ENCODE measurements at regions not wholly inside any gene's neighbourhood (a gene's known extent, or its start where the extent isn't known, plus 50 kb on each side); places are given as distances from the start of the nearest gene placed in this dataset.
A peak's percentile ranks its signal among the peaks of the same experiment; 100 is the strongest.

- peaks cover 1% of the 10 kb centered on the region for H3K27me3 Mint-ChIP-seq
- H3K4me3 Mint-ChIP-seq, result no peak overlapping the region
- no peaks in the 10 kb centered on the region for H3K4me1 Mint-ChIP-seq
- H3K9me3 Mint-ChIP-seq, result peaks cover 0 to 10% (median 4%) of the 10 kb centered on the region in 3 donors
- peaks cover 2% of the 10 kb centered on the region for H3K36me3 Mint-ChIP-seq
- H3K27ac Mint-ChIP-seq, result peak overlapping the region in 1 of 3 donors; percentile 3
Observed at GRCh38 chr2:147061269-147061668, 783.6 kb upstream of the ACVR2A start.

GRCh38 chr2:147057892-147058490, 786.8 kb upstream of the ACVR2A start:
- Mint-ChIP-seq H3K27ac (no peak overlapping the region), H3K4me1 (no peaks in the 10 kb centered on the region), H3K9me3 (no peaks in the 10 kb centered on the region), H3K36me3 (no peaks in the 10 kb centered on the region), H3K27me3 (no peaks in the 10 kb centered on the region), H3K4me3 (no peak overlapping the region)

GRCh38 chr2:147051814-147052213, 793.0 kb upstream of the ACVR2A start:
- Mint-ChIP-seq H3K36me3 (no peaks in the 10 kb centered on the region), H3K27ac (no peak overlapping the region), H3K4me1 (no peaks in the 10 kb centered on the region), H3K9me3 (no peaks in the 10 kb centered on the region), H3K4me3 (no peak overlapping the region), H3K27me3 (no peaks in the 10 kb centered on the region)

GRCh38 chr2:147051248-147051647, 793.6 kb upstream of the ACVR2A start:
- no peak overlapping the region for H3K4me3 Mint-ChIP-seq
- no peaks in the 10 kb centered on the region for H3K36me3 Mint-ChIP-seq
- H3K4me1 Mint-ChIP-seq, result no peaks in the 10 kb centered on the region
- peak overlapping the region in 1 of 3 donors; percentile 6 for H3K27ac Mint-ChIP-seq
- no peaks in the 10 kb centered on the region for H3K27me3 Mint-ChIP-seq
- H3K9me3 Mint-ChIP-seq, result no peaks in the 10 kb centered on the region

- Mint-ChIP-seq H3K27ac (no peak overlapping the region), H3K4me1 (no peaks in the 10 kb centered on the region), H3K36me3 (no peaks in the 10 kb centered on the region), H3K9me3 (no peaks in the 10 kb centered on the region), H3K4me3 (no peak overlapping the region), H3K27me3 (no peaks in the 10 kb centered on the region)
Observed at GRCh38 chr2:147049957-147050356, 794.9 kb upstream of the ACVR2A start.

GRCh38 chr2:147046473-147046872, 798.4 kb upstream of the ACVR2A start:
- Mint-ChIP-seq H3K27ac (no peak overlapping the region), H3K27me3 (no peaks in the 10 kb centered on the region), H3K36me3 (no peaks in the 10 kb centered on the region), H3K4me1 (no peaks in the 10 kb centered on the region), H3K9me3 (no peaks in the 10 kb centered on the region), H3K4me3 (no peak overlapping the region)

- Mint-ChIP-seq H3K4me1 (no peaks in the 10 kb centered on the region), H3K9me3 (no peaks in the 10 kb centered on the region), H3K27me3 (no peaks in the 10 kb centered on the region), H3K36me3 (no peaks in the 10 kb centered on the region), H3K27ac (no peak overlapping the region), H3K4me3 (no peak overlapping the region)
Observed at GRCh38 chr2:147045113-147045512, 799.7 kb upstream of the ACVR2A start.

GRCh38 chr2:147041121-147041494, 803.7 kb upstream of the ACVR2A start:
- no peaks in the 10 kb centered on the region for H3K4me1 Mint-ChIP-seq
- H3K27me3 Mint-ChIP-seq, result no peaks in the 10 kb centered on the region
- H3K9me3 Mint-ChIP-seq, result no peaks in the 10 kb centered on the region
- no peak overlapping the region for H3K27ac Mint-ChIP-seq
- H3K4me3 Mint-ChIP-seq, result no peak overlapping the region
- H3K36me3 Mint-ChIP-seq, result no peaks in the 10 kb centered on the region

GRCh38 chr2:147040298-147041120, 804.3 kb upstream of the ACVR2A start:
- Mint-ChIP-seq H3K4me1 (no peaks in the 10 kb centered on the region), H3K9me3 (peaks cover 0 to 2% (median 0%) of the 10 kb centered on the region in 3 donors), H3K36me3 (no peaks in the 10 kb centered on the region), H3K27me3 (no peaks in the 10 kb centered on the region), H3K27ac (no peak overlapping the region), H3K4me3 (no peak overlapping the region)

- H3K36me3 Mint-ChIP-seq, result no peaks in the 10 kb centered on the region
- no peaks in the 10 kb centered on the region for H3K27me3 Mint-ChIP-seq
- H3K4me1 Mint-ChIP-seq, result no peaks in the 10 kb centered on the region
- H3K27ac Mint-ChIP-seq, result no peak overlapping the region
- no peak overlapping the region for H3K4me3 Mint-ChIP-seq
- peaks cover 0 to 2% (median 0%) of the 10 kb centered on the region in 3 donors for H3K9me3 Mint-ChIP-seq
Observed at GRCh38 chr2:147037048-147037447, 807.8 kb upstream of the ACVR2A start.

GRCh38 chr2:147033044-147033443, 811.8 kb upstream of the ACVR2A start:
- no peaks in the 10 kb centered on the region for H3K4me1 Mint-ChIP-seq
- peaks cover 1% of the 10 kb centered on the region for H3K36me3 Mint-ChIP-seq
- H3K4me3 Mint-ChIP-seq, result no peak overlapping the region
- peaks cover 2% of the 10 kb centered on the region for H3K27me3 Mint-ChIP-seq
- H3K27ac Mint-ChIP-seq, result no peak overlapping the region
- H3K9me3 Mint-ChIP-seq, result peaks cover 0 to 2% (median 0%) of the 10 kb centered on the region in 3 donors

- Mint-ChIP-seq H3K36me3 (peaks cover 1% of the 10 kb centered on the region), H3K4me3 (no peak overlapping the region), H3K9me3 (peaks cover 2 to 5% (median 2%) of the 10 kb centered on the region in 3 donors), H3K27me3 (peaks cover 2% of the 10 kb centered on the region), H3K27ac (no peak overlapping the region), H3K4me1 (no peaks in the 10 kb centered on the region)
Observed at GRCh38 chr2:147031897-147032296, 812.9 kb upstream of the ACVR2A start.

- Mint-ChIP-seq H3K27me3 (peaks cover 4% of the 10 kb centered on the region), H3K27ac (no peak overlapping the region), H3K4me3 (no peak overlapping the region), H3K4me1 (no peaks in the 10 kb centered on the region), H3K36me3 (peaks cover 1% of the 10 kb centered on the region), H3K9me3 (peaks cover 2 to 5% (median 2%) of the 10 kb centered on the region in 3 donors)
Observed at GRCh38 chr2:147030966-147031720, 813.7 kb upstream of the ACVR2A start.

- Mint-ChIP-seq H3K36me3 (peaks cover 1% of the 10 kb centered on the region), H3K27me3 (peaks cover 6% of the 10 kb centered on the region), H3K9me3 (peaks cover 4 to 10% (median 8%) of the 10 kb centered on the region in 3 donors), H3K4me3 (no peak overlapping the region), H3K27ac (no peak overlapping the region), H3K4me1 (no peaks in the 10 kb centered on the region)
Observed at GRCh38 chr2:147027436-147027835, 817.4 kb upstream of the ACVR2A start.

GRCh38 chr2:147026664-147027295, 818.0 kb upstream of the ACVR2A start:
- Mint-ChIP-seq H3K27ac (no peak overlapping the region), H3K27me3 (peaks cover 6% of the 10 kb centered on the region), H3K9me3 (peaks cover 4 to 14% (median 8%) of the 10 kb centered on the region in 3 donors), H3K4me3 (no peak overlapping the region), H3K36me3 (peaks cover 1% of the 10 kb centered on the region), H3K4me1 (no peaks in the 10 kb centered on the region)
